HUES48 (cell line): ENCODE measurements at regions not wholly inside any gene's neighbourhood (a gene's known extent, or its start where the extent isn't known, plus 50 kb on each side); places are given as distances from the start of the nearest gene placed in this dataset.

ENCODE experiments used
- H3K27ac ChIP-seq: one replicate; pipeline ENCODE4 v1.7.0; 2013; ENCODE audit warnings: low read depth, low read length, inconsistent platforms
- H3K27me3 ChIP-seq: 2 replicates; pipeline ENCODE4 v1.6.1; 2013; ENCODE audit warnings: mild to moderate bottlenecking, low read length; ENCODE audit not compliant: control insufficient read depth, insufficient read depth
- H3K36me3 ChIP-seq: 2 replicates; pipeline ENCODE4 v1.6.1; 2013; ENCODE audit warnings: low read length; ENCODE audit not compliant: control insufficient read depth, insufficient read depth
- H3K4me1 ChIP-seq: 2 replicates; pipeline ENCODE4 v1.6.1; 2013; ENCODE audit warnings: mild to moderate bottlenecking, low read length; ENCODE audit not compliant: control insufficient read depth, insufficient read depth
- H3K4me3 ChIP-seq: 2 replicates; pipeline ENCODE4 v1.5.1; 2013; ENCODE audit warnings: mild to moderate bottlenecking, low read depth, low read length
- H3K9ac ChIP-seq: 2 replicates; pipeline ENCODE4 v1.6.1; 2013; ENCODE audit warnings: mild to moderate bottlenecking, low read depth, low read length, moderate library complexity
- H3K9me3 ChIP-seq: 2 replicates; pipeline ENCODE4 v1.6.1; 2013; ENCODE audit warnings: low read length; ENCODE audit not compliant: control insufficient read depth, insufficient read depth

DNA sequence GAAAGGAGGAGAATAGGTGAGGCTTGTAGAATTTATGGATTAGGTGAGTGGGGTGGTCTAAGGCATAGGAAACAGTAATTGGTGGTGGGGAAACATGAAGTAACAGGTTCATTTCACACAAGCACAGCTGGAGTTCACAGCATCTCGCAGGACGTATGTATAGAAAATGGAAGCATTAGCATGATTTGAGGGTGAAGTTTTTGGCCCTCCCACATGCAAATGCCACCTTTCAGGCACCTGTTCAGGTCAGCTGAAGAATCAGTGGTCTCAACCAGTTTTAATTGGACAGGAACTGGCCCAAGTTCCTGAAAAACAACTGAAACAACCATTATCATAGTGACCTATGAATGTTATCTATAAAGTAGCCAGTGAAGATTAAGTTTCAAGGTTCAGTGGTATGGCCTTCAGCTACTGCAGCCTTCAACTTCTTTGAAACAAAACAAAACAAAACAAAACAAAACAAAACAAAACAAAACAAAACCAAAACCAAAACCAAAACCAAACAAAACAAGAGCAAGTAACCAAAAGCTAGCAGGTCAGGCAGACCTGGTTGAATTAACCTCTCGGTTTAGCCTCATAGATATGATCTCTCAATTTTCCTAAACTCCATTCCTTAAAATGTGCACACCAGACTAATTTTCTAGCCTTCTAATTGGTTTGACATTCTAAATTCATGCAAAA, 102.1 kb upstream of the SPHKAP start:
- Histone ChIP-seq H3K4me3 (no peak overlapping the region), H3K27ac (no peak overlapping the region), H3K9ac (no peak overlapping the region), H3K4me1 (no peaks in the 10 kb centered on the region), H3K36me3 (no peaks in the 10 kb centered on the region), H3K9me3 (no peaks in the 10 kb centered on the region), H3K27me3 (no peaks in the 10 kb centered on the region)

DNA sequence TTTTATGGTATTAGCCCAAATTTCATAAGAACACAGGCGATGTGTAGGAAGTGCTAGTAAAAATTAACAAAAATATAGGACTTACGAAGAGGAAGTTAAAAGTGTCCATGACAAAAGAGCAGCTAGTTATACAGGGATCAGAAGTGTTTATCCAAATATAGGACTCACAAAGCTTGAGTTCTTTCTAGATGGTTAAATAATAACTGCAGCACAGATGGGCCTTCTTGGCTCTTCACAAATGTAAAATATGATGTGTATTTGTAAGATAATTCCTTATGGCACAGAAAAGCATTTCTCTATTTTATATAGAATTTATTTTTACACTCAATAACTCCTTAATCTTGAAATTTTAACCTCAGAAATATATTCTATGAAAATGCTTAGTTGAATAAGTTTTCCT, 100.9 kb upstream of the SPHKAP start:
- no peaks in the 10 kb centered on the region for H3K4me1 ChIP-seq
- no peaks in the 10 kb centered on the region for H3K36me3 ChIP-seq
- H3K9ac ChIP-seq, result no peak overlapping the region
- H3K4me3 ChIP-seq, result no peak overlapping the region
- H3K9me3 ChIP-seq, result no peaks in the 10 kb centered on the region
- no peaks in the 10 kb centered on the region for H3K27me3 ChIP-seq
- H3K27ac ChIP-seq, result no peak overlapping the region

DNA sequence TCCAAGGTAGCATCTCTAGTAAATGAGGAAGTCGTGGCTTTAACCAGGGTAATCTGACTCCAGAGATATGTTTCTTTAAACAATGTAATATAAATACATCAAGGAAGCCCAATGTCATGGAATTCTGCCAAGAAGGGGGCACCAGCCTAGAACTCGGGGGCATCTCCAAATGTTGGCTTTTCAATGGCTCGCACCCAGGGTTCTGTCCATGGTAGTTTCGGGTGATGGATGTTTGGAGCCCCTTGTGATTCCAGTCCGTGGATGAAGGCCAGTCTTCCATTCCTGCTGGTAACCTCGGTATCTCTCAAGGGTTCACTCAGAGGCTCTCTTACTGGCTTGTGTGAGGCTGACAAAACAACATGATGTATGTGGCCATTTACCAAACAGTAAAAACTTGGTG, 91.7 kb upstream of the SPHKAP start:
- H3K9me3 ChIP-seq, result no peaks in the 10 kb centered on the region

DNA sequence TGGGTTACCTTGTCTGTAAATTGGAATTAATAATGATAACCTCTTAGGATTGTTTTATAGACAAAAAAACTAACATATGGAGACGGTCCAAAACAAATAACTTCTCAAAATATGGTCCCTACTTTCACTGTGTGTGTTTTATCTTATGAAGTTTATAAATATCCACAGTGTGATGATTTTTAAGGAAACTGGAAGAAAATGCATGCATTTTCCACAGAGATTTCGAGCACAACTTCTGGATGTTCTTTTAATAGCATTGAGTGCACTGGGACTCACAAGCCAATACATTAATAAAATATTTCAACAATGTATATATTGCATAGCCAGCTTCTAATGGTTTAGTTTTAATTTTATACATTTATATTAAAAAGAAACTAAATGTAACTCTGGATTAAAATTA, 87.9 kb upstream of the SPHKAP start:
- Histone ChIP-seq H3K27me3 (no peaks in the 10 kb centered on the region), H3K9ac (no peak overlapping the region), H3K27ac (no peak overlapping the region), H3K4me1 (no peaks in the 10 kb centered on the region), H3K9me3 (no peaks in the 10 kb centered on the region), H3K36me3 (no peaks in the 10 kb centered on the region), H3K4me3 (no peak overlapping the region)

More for the DNA sequence above, 91.7 kb upstream of the SPHKAP start:
- Histone ChIP-seq H3K27ac (no peak overlapping the region), H3K4me1 (no peaks in the 10 kb centered on the region), H3K36me3 (no peaks in the 10 kb centered on the region), H3K27me3 (no peaks in the 10 kb centered on the region), H3K9ac (no peak overlapping the region), H3K4me3 (no peak overlapping the region)

DNA sequence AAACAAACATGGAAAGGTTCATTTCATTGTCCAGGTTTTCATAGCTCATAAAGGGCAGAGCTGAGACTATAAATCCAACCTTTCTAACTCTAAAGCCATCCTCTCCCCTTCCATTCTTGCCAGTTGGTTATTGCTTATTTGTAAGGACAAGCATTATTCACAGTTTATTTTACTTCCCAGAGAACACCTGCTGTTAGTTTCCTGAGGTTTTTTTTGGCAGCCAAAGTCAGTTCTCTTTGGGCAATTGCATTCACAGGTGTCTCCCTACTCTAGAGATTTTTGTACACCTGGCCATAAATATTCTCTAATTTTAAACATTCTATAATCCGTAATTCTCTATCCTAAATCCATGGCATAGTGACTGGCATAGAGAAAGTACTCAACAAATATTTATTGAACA, 87.3 kb upstream of the SPHKAP start:
- no peaks in the 10 kb centered on the region for H3K9me3 ChIP-seq
- H3K9ac ChIP-seq, result no peak overlapping the region
- no peaks in the 10 kb centered on the region for H3K4me1 ChIP-seq
- no peak overlapping the region for H3K27ac ChIP-seq
- H3K36me3 ChIP-seq, result no peaks in the 10 kb centered on the region
- H3K27me3 ChIP-seq, result no peaks in the 10 kb centered on the region
- no peak overlapping the region for H3K4me3 ChIP-seq

DNA sequence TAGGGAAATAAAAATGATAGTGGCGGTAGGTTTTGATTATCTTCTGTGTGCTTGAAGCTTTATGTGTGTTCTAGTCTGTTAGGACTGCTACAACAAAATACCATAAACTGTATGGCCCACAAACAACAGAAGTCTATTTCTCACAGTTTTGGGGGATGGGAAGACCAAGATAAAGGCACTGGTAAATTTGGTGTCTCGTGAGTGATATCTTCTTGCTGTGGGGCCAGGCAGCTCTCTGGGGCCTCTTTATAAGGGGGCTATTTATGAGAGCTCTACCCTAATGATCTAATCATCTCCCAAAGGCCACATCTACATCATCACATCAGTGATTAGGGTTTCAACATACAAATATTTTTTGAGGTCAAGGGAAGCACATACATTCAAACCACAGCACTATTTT, 86.8 kb upstream of the SPHKAP start:
- Histone ChIP-seq H3K9ac (no peak overlapping the region), H3K27me3 (no peaks in the 10 kb centered on the region), H3K9me3 (no peaks in the 10 kb centered on the region), H3K27ac (no peak overlapping the region), H3K4me3 (no peak overlapping the region), H3K36me3 (no peaks in the 10 kb centered on the region), H3K4me1 (no peaks in the 10 kb centered on the region)

DNA sequence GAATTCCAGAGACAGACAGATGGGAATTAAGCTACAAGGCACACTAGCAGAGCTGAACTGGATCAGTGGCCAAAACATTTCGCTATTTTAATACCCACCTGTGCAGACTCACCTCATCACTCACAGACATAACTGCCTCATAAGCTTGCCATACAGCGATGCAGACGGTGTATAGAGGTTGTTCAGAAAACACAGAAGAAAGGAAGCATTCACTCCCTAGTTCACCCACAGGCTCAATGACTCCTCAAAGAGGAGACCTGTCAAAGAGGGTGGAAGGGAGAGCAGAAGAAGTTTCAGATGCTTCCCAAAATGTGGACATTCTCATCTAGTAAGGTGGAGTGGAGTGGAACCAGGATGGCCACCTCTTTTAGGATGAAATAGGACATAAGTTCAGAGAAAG, 81.7 kb upstream of the SPHKAP start:
- H3K4me1 ChIP-seq, result no peaks in the 10 kb centered on the region
- no peaks in the 10 kb centered on the region for H3K9me3 ChIP-seq
- H3K27me3 ChIP-seq, result no peaks in the 10 kb centered on the region
- H3K9ac ChIP-seq, result no peak overlapping the region
- no peak overlapping the region for H3K4me3 ChIP-seq
- H3K36me3 ChIP-seq, result no peaks in the 10 kb centered on the region
- no peak overlapping the region for H3K27ac ChIP-seq

DNA sequence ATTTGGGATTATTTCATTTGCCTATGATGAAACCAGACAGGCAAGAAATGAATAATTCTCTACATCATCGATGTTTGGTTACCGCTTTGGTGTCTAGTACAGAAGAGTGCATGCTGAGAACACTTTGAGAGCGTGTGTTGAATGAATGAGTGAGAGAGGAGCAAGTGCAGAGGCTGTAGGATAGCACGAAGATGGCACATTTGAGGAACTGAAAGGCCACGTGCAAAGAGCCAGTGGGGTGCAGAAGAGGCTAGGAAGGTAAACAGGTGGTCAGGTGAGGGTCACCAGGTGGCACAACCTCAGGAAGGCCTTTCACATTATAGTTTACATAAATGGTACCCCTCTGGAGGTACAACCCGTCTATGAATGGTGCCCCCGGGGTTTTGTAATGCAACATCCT, 80.1 kb upstream of the SPHKAP start:
- no peaks in the 10 kb centered on the region for H3K9me3 ChIP-seq
- H3K4me1 ChIP-seq, result peaks cover 3% of the 10 kb centered on the region; the same call in 1 of the 2 replicates
- H3K36me3 ChIP-seq, result no peaks in the 10 kb centered on the region
- H3K4me3 ChIP-seq, result no peak overlapping the region
- H3K9ac ChIP-seq, result no peak overlapping the region
- H3K27me3 ChIP-seq, result no peaks in the 10 kb centered on the region
- no peak overlapping the region for H3K27ac ChIP-seq

DNA sequence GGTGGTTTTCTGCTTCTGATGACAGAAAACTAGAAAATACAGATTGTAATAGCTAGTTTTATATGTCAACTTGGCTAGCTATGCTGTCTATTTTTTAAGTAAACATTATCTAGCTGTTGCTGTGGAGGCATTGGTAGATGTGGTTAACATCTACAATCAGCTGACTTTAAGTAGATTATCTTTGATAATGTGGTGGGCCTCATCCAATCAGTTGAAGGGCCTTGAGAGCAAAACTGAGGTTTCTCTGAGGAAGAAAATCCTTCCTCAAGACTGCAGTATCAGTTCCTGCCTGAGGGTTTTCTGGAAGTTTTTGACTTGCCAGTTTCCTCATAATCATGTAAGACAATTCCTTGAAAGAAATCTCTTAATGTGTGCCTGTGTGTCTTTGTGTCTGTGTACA, 75.9 kb upstream of the SPHKAP start:
- Histone ChIP-seq H3K4me1 (peaks cover 8% of the 10 kb centered on the region; the same call in 1 of the 2 replicates), H3K4me3 (no peak overlapping the region), H3K27ac (no peak overlapping the region), H3K9ac (no peak overlapping the region), H3K36me3 (no peaks in the 10 kb centered on the region), H3K27me3 (no peaks in the 10 kb centered on the region), H3K9me3 (no peaks in the 10 kb centered on the region)

DNA sequence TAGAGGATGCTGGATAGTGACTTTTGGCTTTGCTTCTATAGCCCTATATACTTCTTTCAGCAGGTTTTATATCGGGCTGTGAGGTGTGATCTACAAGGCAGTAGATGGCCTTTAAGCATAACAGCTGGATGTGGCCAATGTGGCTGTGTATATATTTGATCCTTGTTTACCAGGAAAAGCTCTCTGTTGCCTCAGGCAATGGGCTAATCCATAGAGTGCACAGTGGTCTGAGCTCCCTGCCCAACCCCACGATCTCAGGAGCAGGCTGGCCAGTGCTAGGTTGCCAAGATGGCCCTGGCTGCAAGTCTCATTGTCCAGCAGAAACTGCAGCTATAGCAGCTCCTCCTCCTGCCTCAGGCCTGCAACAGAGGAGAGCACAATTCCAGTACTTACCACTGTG, 72.3 kb upstream of the SPHKAP start:
- Histone ChIP-seq H3K36me3 (no peaks in the 10 kb centered on the region), H3K9me3 (no peaks in the 10 kb centered on the region), H3K27me3 (no peaks in the 10 kb centered on the region), H3K4me1 (peaks cover 8% of the 10 kb centered on the region; the same call in 1 of the 2 replicates), H3K9ac (no peak overlapping the region), H3K4me3 (no peak overlapping the region), H3K27ac (no peak overlapping the region)

DNA sequence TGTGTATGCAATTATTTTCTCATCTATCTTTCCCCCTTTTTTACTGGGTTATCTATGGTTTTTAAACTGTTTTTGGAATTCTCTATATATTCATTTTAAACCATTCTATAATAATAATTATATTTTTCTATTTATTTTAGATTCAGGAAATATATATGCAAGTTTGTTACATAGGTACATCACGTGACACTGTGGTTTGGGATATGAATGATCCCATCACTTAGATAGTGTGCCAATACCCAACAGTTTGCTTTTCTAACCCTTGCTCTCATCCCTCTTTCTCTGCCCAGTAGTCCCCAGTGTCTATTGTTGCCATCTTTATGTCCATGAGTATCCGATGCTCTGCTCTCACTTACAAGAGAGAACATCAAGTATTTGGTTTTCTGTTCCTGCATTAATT, 65.8 kb upstream of the SPHKAP start:
- no peaks in the 10 kb centered on the region for H3K9me3 ChIP-seq
- H3K4me1 ChIP-seq, result no peaks in the 10 kb centered on the region
- H3K27me3 ChIP-seq, result no peaks in the 10 kb centered on the region
- no peak overlapping the region for H3K9ac ChIP-seq
- H3K27ac ChIP-seq, result no peak overlapping the region
- no peaks in the 10 kb centered on the region for H3K36me3 ChIP-seq
- H3K4me3 ChIP-seq, result no peak overlapping the region
